SK-N-SH (cell line): ENCODE measurements at regions not wholly inside any gene's neighbourhood (a gene's known extent, or its start where the extent isn't known, plus 50 kb on each side); places are given as distances from the start of the nearest gene placed in this dataset.

ENCODE experiments used
- CTCF ChIP-seq: fragments of 200-600 bp; sonication (generic); IDR thresholded peaks from 2 replicates; pipeline ENCODE4 v1.6.1; 2017; ENCODE audit warnings: antibody characterized with exemption, mild to moderate bottlenecking, moderate library complexity
- EP300 ChIP-seq, 2 experiments: IDR thresholded peaks; 2 replicates each; pipeline versions ENCODE4 v1.4.0 to v1.6.1; 2012; ENCODE audit warnings: borderline replicate concordance in 1 of 2, low read depth in 1 of 2, low read length in 1 of 2
- GATA2 ChIP-seq: sonication (generic); formaldehyde crosslinking; IDR thresholded peaks from 2 replicates; pipeline ENCODE4 v1.5.0; 2020; ENCODE audit warnings: mild to moderate bottlenecking, missing genetic modification reagents
- IRF3 ChIP-seq: fragments of 150-350 bp; IDR thresholded peaks from 2 replicates; pipeline ENCODE4 v1.6.1; 2016; ENCODE audit warnings: mild to moderate bottlenecking, low read depth, low read length
- JUND ChIP-seq: IDR thresholded peaks from 2 replicates; pipeline ENCODE4 v1.4.0; 2012
- MEF2A ChIP-seq: IDR thresholded peaks from 2 replicates; pipeline ENCODE4 v1.4.0; 2012; ENCODE audit warnings: low read depth, borderline replicate concordance
- MXI1 ChIP-seq: IDR thresholded peaks from 2 replicates; pipeline ENCODE4 v1.6.1; 2012; ENCODE audit warnings: mild to moderate bottlenecking, low read depth, low read length, improper control_type of control experiment
- POLR2AphosphoS5 ChIP-seq: IDR thresholded peaks from 2 replicates; pipeline ENCODE4 v1.6.1; 2012; ENCODE audit warnings: low read depth, low read length
- RAD21 ChIP-seq: IDR thresholded peaks from 2 replicates; pipeline ENCODE4 v1.6.1; 2012; ENCODE audit warnings: mild to moderate bottlenecking, low read length
- SIN3A ChIP-seq: IDR thresholded peaks from 2 replicates; pipeline ENCODE4 v1.6.1; 2012; ENCODE audit warnings: low read depth, mild to moderate bottlenecking, low read length, moderate library complexity, borderline replicate concordance
- TCF12 ChIP-seq: IDR thresholded peaks from 2 replicates; pipeline ENCODE4 v1.4.0; 2012

- TF ChIP-seq CTCF (no peak), JUND (no peak), TCF12 (no peak), EP300 (IDR thresholded peaks at IDR 0.05; ENCODE audit: borderline replicate concordance in 1 of 2, low read depth in 1 of 2, low read length in 1 of 2) (no peak), POLR2AphosphoS5 (no peak), IRF3 (no peak), MXI1 (no peak), RAD21 (no peak), MEF2A (no peak), SIN3A (no peak), GATA2 (CRISPR knock-in tag) (no peak)
Measured at GRCh38 chr18:6659963-6660725, 69.4 kb upstream of the ARHGAP28 start.
